PC-3 (cell line): ENCODE measurements at regions not wholly inside any gene's neighbourhood (a gene's known extent, or its start where the extent isn't known, plus 50 kb on each side); places are given as distances from the start of the nearest gene placed in this dataset.

Source experiments
- ATAC-seq: fragments of 200-7000 bp; cut with Tn5 transposase; 2 replicates; pipeline ENCODE4 v1.9.1; 2020; ENCODE audit warnings: mild to moderate bottlenecking, moderate library complexity
- BruUV-seq: library from RNA; stranded (reverse); fragments of 400-500 nt; replicated peaks from 2 replicates; lab custom pipeline; 2021; lab: Mats Ljungman, UMichigan
- CTCF ChIA-PET: fragments of 300-600 bp; sonication (Branson Sonifier 250); formaldehyde crosslinking; loops from one replicate; lab custom pipeline; 2022; ENCODE audit warnings: antibody characterized with exemption; lab: Charles Lee
- POLR2A ChIA-PET: fragments of 300-600 bp; sonication (Branson Sonifier 250); formaldehyde crosslinking; loops from one replicate; lab custom pipeline; 2022; ENCODE audit warnings: antibody characterized with exemption; ENCODE audit not compliant: unreplicated experiment; lab: Charles Lee
- DNase-seq: peaks from one replicate; pipeline ENCODE4 v3.0.0-alpha.2; 2015
- H2AFZ ChIP-seq: fragments of 300-600 bp; sonication (generic); 2 replicates; pipeline ENCODE4 v1.6.0; 2016; ENCODE audit warnings: antibody characterized with exemption, low read length
- H3F3A ChIP-seq: fragments of 300-600 bp; sonication (generic); one replicate; pipeline ENCODE4 v1.6.0; 2017; ENCODE audit warnings: antibody characterized with exemption, low read length, control low read depth, mild to moderate bottlenecking; ENCODE audit not compliant: unreplicated experiment
- H3K27ac ChIP-seq: fragments of 300-600 bp; sonication (generic); 2 replicates; pipeline ENCODE4 v1.5.1; 2016; ENCODE audit warnings: mild to moderate bottlenecking, low read length
- H3K27me3 ChIP-seq: fragments of 300-600 bp; sonication (generic); 2 replicates; pipeline ENCODE4 v1.6.1; 2016; ENCODE audit warnings: low read length, mixed read lengths
- H3K36me3 ChIP-seq: fragments of 300-600 bp; sonication (generic); 2 replicates; pipeline ENCODE4 v1.6.1; 2016; ENCODE audit warnings: low read depth, mixed run types, low read length, mixed read lengths
- H3K4me1 ChIP-seq: fragments of 300-600 bp; sonication (generic); 2 replicates; pipeline ENCODE4 v1.5.1; 2016; ENCODE audit warnings: low read length; ENCODE audit not compliant: insufficient read depth
- H3K4me2 ChIP-seq: fragments of 300-600 bp; sonication (generic); 2 replicates; pipeline ENCODE4 v1.6.0; 2016; ENCODE audit warnings: low read length
- H3K4me3 ChIP-seq: fragments of 300-600 bp; sonication (generic); 2 replicates; pipeline ENCODE4 v1.5.1; 2016; ENCODE audit warnings: mild to moderate bottlenecking, low read length, mixed read lengths
- H3K79me2 ChIP-seq: fragments of 300-600 bp; sonication (generic); 2 replicates; pipeline ENCODE4 v1.6.1; 2017; ENCODE audit warnings: low read length, mixed read lengths
- H3K9ac ChIP-seq: fragments of 300-600 bp; sonication (generic); 2 replicates; pipeline ENCODE4 v1.6.0; 2016; ENCODE audit warnings: mild to moderate bottlenecking, low read length
- H3K9me2 ChIP-seq: fragments of 300-600 bp; sonication (generic); replicated peaks from 2 replicates; pipeline ENCODE4 v1.6.1; 2016; ENCODE audit warnings: mixed run types, low read length, mixed read lengths
- H3K9me3 ChIP-seq: fragments of 300-600 bp; sonication (generic); 2 replicates; pipeline ENCODE4 v1.6.1; 2016; ENCODE audit warnings: low read length, mixed read lengths
- H4K20me1 ChIP-seq: fragments of 300-600 bp; sonication (generic); 2 replicates; pipeline ENCODE4 v1.6.1; 2016; ENCODE audit warnings: low read length, mixed read lengths
- EZH2 ChIP-seq: fragments of 300-600 bp; sonication (generic); IDR thresholded peaks from one replicate; pipeline ENCODE4 v1.6.1; 2017; ENCODE audit warnings: antibody characterized with exemption, mild to moderate bottlenecking, low read length; ENCODE audit not compliant: unreplicated experiment
- EZH2phosphoT487 ChIP-seq: fragments of 300-600 bp; sonication (generic); IDR thresholded peaks from 2 replicates; pipeline ENCODE4 v1.6.1; 2018; ENCODE audit warnings: mild to moderate bottlenecking, antibody characterized with exemption, low read length, borderline replicate concordance
- intact Hi-C: fragments of 100-400 bp; cut with micrococcal nuclease; formaldehyde crosslinking; loops from 2 replicates; pipeline ENCODE4 v1.9.0; 2023
- TF ChIP-seq, protein P1 (sequence below): fragments of 300-600 bp; sonication (generic); conservative IDR thresholded peaks from 2 replicates; pipeline ENCODE4 v1.5.1; 2017; ENCODE audit warnings: antibody characterized with exemption, low read depth, mild to moderate bottlenecking, low read length

DNA sequence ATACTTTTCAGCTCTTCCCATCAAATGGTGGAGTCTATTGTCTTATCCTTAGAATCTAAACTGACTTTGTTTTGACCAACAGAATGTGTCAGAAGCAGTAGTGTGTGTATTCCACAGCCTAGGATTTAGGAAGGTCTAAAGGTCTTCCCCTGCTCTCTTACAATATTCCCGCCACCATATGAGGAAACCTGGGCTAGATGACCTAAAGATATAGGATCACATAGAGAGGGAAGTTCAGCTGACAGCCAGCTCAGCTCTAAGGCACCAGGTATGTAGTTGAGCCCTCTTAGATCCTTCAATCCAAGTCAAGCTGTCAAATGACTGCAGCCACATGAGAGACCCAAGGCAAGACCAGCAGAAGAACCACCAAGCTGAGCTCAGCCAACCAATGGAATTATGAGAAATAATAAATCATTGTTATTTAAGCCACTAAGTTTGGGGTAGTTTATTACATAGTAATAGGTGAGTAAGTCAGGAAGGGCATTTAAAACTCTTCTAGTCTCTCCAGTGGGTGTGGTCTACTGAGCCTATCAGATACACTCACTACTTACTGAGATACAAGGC, 227.7 kb upstream of the HES1 start:
- H3K9me2 ChIP-seq = no peaks in the 10 kb centered on the region
- intact Hi-C loops = no loop called here
- BruUV-seq = no TSS peak
- H4K20me1 ChIP-seq = no peaks in the 10 kb centered on the region
- H3K4me3 ChIP-seq = no peak overlapping the region
- H2AFZ ChIP-seq = no peak overlapping the region
- no peak overlapping the region for H3K27ac ChIP-seq
- H3K4me1 ChIP-seq = peaks cover 5% of the 10 kb centered on the region
- ATAC-seq (no peak), DNase-seq (no peak)
- H3K9me3 ChIP-seq = no peaks in the 10 kb centered on the region
- no peaks in the 10 kb centered on the region for H3K36me3 ChIP-seq
- TF ChIP-seq EZH2phosphoT487 = no peak
- H3K79me2 ChIP-seq = no peaks in the 10 kb centered on the region
- H3K27me3 ChIP-seq = no peaks in the 10 kb centered on the region
- POLR2A ChIA-PET = no interaction called here
- H3K9ac ChIP-seq = no peak overlapping the region
- CTCF ChIA-PET = no interaction called here
- H3F3A ChIP-seq = no peaks in the 10 kb centered on the region
- H3K4me2 ChIP-seq = no peak overlapping the region

GRCh38 chr3:193909387-193909786, 226.6 kb upstream of the HES1 start:
- intact Hi-C loops = no loop called here
- H4K20me1 ChIP-seq = no peaks in the 10 kb centered on the region
- POLR2A ChIA-PET = no interaction called here

DNA sequence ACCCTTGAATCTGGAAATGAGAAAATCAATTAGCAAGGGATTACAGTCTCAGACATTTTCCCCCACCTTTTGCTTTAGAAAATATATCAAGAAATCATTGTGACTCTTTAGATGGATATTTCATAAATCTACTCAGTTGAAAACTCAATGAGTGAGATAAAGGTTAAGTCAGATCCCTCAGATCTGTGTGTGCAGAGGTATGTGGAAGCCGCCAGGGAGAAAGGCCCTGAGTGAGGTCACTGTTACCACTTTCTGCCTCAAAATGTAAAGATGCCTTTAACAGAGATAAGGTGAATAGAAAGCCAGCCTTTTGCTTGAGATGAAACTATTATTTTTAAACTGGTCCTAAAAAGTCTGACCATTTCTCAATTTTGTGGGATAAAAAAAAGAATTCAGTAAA, 225.6 kb upstream of the HES1 start:
- no peak overlapping the region for H3K4me3 ChIP-seq
- no peak overlapping the region for H3K27ac ChIP-seq
- no peak overlapping the region for H3K4me2 ChIP-seq
- ATAC-seq (no peak), DNase-seq (no peak)
- no peaks in the 10 kb centered on the region for H3K79me2 ChIP-seq
- H4K20me1 ChIP-seq = no peaks in the 10 kb centered on the region
- no peak for TF ChIP-seq EZH2phosphoT487
- TF ChIP-seq, protein P1, sequence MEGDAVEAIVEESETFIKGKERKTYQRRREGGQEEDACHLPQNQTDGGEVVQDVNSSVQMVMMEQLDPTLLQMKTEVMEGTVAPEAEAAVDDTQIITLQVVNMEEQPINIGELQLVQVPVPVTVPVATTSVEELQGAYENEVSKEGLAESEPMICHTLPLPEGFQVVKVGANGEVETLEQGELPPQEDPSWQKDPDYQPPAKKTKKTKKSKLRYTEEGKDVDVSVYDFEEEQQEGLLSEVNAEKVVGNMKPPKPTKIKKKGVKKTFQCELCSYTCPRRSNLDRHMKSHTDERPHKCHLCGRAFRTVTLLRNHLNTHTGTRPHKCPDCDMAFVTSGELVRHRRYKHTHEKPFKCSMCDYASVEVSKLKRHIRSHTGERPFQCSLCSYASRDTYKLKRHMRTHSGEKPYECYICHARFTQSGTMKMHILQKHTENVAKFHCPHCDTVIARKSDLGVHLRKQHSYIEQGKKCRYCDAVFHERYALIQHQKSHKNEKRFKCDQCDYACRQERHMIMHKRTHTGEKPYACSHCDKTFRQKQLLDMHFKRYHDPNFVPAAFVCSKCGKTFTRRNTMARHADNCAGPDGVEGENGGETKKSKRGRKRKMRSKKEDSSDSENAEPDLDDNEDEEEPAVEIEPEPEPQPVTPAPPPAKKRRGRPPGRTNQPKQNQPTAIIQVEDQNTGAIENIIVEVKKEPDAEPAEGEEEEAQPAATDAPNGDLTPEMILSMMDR = no peak
- TF ChIP-seq EZH2 = no peak
- BruUV-seq = no TSS peak
- H3F3A ChIP-seq = no peaks in the 10 kb centered on the region
- H3K9ac ChIP-seq = no peak overlapping the region
- H2AFZ ChIP-seq = no peak overlapping the region
- H3K36me3 ChIP-seq = no peaks in the 10 kb centered on the region
- intact Hi-C loops = no loop called here
- H3K4me1 ChIP-seq = no peaks in the 10 kb centered on the region
- ChIA-PET CTCF (no interaction called here), POLR2A (no interaction called here)
- no peaks in the 10 kb centered on the region for H3K9me2 ChIP-seq
- no peaks in the 10 kb centered on the region for H3K9me3 ChIP-seq
- no peaks in the 10 kb centered on the region for H3K27me3 ChIP-seq

More at GRCh38 chr3:193909387-193909786, 226.6 kb upstream of the HES1 start:
- Histone ChIP-seq H3K4me2 (no peak overlapping the region), H3K4me1 (no peaks in the 10 kb centered on the region), H3K27me3 (no peaks in the 10 kb centered on the region), H3K4me3 (no peak overlapping the region), H3K9me2 (no peaks in the 10 kb centered on the region), H3K36me3 (no peaks in the 10 kb centered on the region), H3K79me2 (no peaks in the 10 kb centered on the region), H3K27ac (no peak overlapping the region), H3F3A (no peaks in the 10 kb centered on the region), H3K9ac (no peak overlapping the region), H3K9me3 (no peaks in the 10 kb centered on the region), H2AFZ (no peak overlapping the region)
- TF ChIP-seq, protein P1 = no peak
- TF ChIP-seq EZH2phosphoT487 (no peak), EZH2 (no peak)
- ATAC-seq = no peak
- no TSS peak for BruUV-seq
- no peak for DNase-seq
- CTCF ChIA-PET = no interaction called here
